ENCODE measurements at regions not wholly inside any gene's neighbourhood (a gene's known extent, or its start where the extent isn't known, plus 50 kb on each side); places are given as distances from the start of the nearest gene placed in this dataset.

DNA sequence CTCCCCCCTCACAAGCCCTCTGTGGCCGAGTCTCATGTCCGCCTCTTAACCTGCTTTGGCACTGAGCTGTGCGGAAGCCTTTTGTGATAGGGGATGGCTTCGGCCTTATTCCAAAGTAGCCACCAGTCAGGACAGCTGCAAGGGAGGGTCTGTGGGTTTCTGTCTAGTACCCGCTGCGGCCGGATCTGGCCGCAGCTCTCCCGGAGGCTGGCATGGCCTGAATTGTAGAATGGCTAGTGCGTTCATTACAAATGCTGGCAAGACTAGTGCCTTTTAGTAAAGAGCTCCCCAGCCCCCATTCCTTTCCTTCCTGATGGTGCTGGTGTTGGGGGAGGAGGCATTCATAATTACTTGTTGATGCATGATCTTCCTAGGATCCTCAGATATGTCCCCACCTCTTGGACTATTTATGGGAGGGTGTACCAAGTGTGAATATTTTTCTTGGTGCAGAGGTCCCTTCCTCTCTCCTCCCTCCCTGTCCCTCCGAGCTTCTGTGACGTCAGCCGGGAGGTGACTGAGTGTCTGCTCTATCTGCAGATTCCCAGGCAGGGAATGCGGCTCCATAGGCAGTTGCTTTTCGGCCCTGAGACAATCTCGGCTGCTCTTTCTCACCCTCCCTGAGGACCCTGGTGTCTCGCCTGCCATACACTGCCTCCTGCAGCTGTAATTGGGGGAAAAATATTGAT lies 108.7 kb upstream of the E2F8 start:
- in situ Hi-C loops (cut with MboI; ENCODE audit: low sequenced_read_pairs) = no loop called here

DNA sequence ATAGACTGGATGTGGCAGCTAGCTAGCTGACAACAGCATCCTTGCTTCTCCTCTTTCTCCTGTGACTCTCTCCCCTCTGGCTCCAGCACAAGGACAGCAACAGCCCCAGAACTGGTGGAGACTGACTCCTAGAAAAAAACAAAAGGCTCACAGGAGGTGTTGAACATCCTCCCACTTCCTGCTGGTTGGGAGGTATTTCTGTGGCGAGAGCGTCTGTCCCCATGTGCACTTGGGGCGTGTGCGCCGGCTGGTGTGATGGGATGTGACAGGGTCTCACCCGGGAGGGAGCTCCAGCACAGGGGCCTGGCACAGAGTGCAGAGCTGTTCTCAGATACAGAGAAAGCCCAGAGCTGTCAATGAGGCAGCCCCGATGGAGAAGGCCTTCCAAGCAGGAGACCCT lies 107.2 kb upstream of the E2F8 start:
- in situ Hi-C loops (cut with MboI; ENCODE audit: low sequenced_read_pairs) = no loop called here

DNA sequence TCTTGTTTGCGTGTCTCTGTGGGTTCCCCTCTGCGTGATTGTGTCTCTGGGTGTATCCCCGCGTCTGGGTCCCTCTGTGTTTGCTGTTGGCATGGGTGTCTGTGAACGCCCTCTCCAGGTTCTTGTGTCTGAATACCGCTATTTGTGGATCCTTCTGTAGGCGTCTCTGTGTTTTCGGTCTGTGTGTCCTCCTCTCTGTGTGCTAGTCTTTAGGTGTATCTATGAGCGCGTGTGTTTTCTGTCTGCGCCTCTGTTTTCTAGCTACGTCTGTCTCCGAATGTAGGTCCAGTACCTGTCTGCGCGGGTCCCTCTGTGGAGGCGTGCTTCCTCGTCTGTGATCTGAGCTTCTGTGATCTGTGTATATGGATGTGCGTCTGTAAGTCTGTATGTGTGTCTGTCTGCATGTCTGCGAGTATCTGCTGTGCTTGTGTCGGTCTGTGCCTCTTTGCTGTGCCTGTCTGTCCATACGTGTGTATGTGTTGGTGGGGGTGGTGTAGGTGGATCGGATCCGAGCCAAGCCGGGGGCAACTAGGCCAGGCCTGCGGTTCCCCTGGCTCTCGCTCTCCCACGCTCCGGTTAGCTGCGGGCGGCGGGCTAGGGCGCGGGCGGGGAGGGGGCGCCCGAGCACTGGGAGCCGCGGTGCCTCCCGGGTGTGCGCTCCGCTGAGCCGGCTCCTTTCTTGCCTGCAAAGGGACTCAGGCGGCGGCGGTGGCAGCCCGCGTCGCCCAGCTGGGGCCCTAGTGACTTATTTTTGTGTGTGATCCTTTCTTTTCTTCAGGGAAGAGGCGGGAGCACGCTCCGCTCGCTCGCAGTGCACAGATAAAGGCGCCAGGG lies 105.3 kb upstream of the E2F8 start:
- in situ Hi-C loops (cut with MboI; ENCODE audit: low sequenced_read_pairs) = no loop called here

DNA sequence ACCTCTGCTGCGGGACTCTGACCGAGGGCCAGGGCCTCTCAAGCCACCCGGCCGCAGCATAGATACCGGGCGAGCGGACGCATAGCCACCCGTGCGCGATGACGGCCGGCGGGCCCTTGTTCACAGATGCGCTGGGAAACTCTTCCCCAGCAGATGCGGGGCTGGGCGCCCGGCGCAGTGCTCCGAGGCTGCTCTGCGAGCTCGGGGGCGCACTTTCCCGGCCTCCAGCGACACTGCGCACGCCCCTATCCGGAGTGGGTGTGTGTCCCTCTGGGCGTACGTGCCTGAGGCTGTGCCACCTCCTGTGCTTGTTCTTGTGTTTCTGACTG lies 104.7 kb upstream of the E2F8 start:
- in situ Hi-C loops (cut with MboI; ENCODE audit: low sequenced_read_pairs) = no loop called here

DNA sequence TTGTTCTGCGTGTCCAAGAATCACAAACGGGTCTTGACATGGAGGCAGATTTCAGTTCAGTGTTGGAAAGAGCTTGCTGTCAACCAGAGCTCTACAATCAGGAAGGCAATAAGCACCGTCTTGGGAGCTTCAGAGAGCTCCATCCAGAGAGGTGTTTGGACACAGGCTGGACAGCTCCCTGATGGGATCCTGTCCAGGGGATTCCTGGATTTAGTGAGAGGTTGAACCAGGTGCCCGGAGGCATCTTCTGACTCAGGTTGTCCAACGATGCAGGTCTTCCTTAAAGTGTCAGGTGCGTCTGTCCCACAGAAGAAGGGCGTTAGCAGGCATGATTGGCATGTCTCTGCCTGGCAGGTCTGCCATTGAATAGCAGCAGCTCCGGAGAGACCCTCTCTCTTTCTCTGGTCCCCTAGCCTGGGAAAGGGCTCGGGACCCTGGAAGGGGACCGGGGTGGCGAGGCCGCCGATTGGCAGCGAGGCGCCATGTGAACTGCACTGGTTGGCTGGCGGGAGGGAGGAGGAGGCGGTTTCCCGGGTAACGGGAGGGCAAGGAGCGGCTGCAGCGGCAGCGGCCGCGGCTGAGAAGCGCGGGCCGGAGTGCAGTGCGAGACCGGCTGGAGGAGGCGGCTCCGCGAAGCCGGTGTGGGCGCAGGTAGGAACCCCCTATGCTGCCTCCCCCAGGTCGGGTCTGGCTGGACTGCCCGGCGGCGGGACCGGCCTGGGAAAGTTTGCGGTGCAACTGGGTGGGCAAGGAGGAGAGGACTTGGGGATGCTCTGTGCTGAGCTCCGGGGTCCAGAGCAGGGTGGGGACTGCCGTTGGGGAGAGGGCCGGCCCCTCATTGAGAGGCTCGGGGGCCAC lies 104.1 kb upstream of the E2F8 start:
- in situ Hi-C loops (cut with MboI; ENCODE audit: low sequenced_read_pairs) = no loop called here

DNA sequence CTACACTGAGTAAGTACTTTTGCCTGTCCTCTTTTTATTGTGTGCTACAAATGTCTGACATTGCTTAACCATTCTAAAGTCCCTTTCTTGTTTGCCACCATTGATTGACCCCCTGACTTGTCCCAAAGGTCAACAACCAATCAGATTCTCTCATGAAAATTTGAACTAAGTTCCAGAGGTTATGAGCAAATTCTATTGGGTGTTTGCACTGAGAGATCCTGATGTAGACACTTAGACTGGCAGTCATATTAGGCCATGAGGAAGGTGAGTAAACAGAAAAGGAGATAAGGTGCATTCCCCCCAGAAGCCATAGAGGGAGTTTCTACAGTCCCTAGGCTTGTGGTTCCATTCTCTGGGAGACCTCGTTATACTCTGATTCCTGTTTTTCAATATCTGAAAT lies 101.3 kb upstream of the E2F8 start:
- in situ Hi-C loops (cut with MboI; ENCODE audit: low sequenced_read_pairs) = no loop called here

DNA sequence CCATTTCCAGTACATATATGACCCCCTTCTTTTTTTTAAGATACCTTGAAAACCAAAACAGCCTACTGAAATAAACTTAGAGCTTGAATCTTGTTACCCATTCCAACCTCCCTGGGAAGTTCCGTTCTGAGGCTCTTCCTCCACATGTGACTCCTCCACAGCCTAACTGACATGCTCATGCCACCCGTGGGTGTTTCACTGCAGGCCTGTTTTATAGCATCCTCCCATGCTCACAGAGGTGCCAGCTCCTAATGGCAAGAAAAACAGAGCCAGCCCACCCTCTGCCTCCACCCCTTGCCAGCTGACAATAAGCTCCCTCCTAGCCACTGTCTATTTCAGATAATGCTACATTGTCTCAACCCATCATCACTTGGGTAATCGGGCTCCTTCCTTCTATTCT lies 97.6 kb upstream of the E2F8 start:
- in situ Hi-C loops (cut with MboI; ENCODE audit: low sequenced_read_pairs) = no loop called here

DNA sequence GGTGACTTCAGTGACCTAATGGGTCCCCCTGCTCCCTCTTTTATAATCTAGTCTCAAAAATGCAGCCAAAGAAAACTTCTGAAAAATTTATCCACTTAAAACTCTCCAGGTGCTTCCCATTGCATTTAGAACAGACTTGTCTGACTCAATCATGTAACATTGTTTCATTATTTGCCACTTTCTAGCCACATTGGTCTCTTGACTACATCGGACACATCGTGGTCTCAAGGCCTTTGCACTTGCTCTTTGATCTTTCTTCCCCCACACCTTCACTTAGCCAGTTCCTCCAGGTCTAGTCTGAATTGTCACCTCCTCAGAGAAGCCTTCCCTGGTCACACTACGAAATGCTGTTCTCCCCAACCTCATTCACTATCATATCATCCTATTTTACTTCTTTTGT lies 97.0 kb upstream of the E2F8 start:
- in situ Hi-C loops (cut with MboI; ENCODE audit: low sequenced_read_pairs) = no loop called here

DNA sequence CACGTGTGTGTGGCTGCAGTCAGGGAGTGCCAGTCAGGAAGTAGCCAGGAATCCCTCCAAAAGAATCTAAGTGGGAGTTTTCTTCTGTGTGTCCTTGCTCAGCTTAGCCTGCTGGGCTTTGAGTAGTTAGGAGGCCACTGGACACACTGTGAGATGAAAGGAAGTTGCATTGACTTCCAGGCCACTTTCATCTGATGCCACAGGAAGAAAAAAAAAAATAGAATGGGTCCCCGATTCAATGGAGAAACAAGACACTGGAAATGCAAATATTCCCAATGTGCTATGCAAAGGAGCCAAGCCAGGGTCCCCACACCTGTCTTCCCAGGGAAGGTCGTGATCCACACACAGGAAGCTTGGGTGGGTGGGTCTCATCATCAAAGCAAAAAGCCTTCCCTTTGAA lies 95.6 kb upstream of the E2F8 start:
- in situ Hi-C loops (cut with MboI; ENCODE audit: low sequenced_read_pairs) = no loop called here

DNA sequence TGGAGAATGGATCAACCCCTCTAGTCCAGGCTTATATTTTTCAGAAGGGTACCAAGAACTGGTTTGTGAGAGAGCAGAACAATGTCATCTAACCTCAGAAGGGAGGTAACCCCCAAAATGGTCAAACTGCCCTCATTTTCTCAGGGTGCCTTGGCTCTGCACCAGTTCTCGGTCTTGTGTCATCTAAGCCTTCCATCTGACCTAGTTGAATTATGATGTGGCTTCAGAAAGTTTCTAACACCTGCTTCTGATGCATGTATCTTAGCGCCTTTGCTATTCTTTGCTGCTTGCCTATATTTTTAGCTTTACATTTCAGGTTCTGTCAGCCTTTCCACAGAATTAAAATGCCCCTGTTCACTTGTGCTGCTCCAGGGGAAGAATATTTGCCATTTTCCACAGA lies 91.7 kb upstream of the E2F8 start:
- in situ Hi-C loops (cut with MboI; ENCODE audit: low sequenced_read_pairs) = no loop called here

DNA sequence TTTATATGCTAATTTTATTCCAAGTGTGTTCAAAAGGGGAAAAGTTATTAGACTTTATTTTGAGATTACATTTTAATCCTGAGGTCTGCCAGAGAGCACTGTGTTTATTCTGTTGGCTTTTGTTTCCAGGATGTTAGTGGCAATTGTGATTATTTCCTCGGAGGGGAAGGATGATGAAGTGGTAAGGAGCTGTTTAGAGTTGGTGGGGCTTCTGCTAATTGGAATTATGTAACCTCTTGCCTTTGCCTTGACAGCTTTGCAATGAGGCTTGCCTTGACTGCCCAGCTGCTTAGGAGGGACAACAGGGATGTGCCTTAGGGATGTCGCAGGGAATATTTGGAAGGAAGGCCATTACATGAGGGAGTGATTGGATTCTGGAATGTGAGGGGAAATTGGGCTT lies 89.7 kb upstream of the E2F8 start:
- in situ Hi-C loops (cut with MboI; ENCODE audit: low sequenced_read_pairs) = no loop called here

DNA sequence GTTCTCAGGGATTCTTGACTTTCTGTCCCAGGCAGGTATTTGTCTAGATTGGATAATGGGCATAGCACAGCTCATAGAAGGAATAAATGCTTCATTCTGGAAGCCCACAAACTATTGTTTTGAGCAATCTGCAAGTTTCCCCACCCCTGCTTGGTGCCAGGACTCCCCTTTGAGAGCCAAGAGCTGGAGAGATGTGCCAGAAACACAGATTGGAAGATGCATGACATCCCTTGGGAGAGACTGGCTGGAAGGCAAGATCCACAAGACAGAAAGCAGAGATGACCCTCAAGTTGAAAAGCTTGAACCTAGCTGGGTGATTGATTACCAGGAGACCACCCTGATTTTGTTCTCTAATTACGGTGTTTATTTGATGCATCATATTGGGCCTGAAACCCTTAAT lies 89.2 kb upstream of the E2F8 start:
- in situ Hi-C loops (cut with MboI; ENCODE audit: low sequenced_read_pairs) = no loop called here

DNA sequence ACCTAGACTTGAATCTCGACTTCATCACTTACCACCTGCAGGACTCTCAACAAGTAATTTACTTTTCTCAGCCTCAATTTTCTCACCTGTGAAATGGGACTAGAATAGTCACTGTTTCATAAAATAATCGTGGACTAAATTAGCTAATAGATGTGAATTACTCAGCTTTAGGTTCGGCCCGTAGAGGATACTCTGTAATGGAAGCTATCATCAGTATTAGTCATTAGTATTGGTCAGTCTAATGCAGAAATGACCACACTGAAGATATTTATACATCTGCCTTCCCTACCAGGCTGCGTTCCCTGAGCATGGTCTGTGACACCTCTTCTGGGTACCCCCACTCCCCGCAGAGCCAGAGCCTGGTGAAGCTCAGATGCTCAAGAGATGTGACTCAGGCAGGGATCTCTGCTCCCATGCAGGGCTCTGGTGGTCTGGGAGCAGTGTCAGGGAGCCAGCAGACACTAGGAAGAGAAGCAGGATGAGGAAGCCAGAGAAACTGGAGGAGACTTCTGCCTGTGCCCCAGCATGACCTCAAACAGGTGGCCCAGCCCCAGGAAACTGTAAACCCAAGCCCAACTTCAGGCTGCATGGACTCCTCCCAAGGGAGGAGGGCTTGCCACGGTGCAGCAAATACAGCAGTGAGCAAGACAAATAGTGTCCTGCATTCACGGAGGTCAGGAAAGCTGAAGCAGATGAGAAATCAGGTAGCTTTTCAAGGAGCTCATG lies 88.0 kb upstream of the E2F8 start:
- in situ Hi-C loops (cut with MboI; ENCODE audit: low sequenced_read_pairs) = no loop called here

DNA sequence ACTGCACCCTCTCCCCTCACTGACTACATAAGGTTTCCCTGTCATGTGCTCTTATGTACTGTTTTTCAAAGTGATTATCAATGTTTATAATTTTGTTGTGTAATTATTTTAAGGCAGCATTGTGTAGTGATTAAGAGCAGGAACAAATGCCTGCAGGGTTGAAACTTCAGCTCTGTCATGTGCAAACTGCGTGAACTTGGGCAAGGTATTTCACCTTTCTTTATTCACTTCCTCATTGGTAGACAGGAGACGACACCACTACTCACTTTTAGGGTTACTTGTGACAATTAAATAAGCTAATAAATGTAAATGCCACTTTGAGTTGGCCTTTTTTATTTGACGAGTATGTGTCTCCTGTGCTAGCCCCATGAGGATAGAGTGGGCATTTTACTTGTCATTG lies 86.5 kb upstream of the E2F8 start:
- in situ Hi-C loops (cut with MboI; ENCODE audit: low sequenced_read_pairs) = no loop called here

DNA sequence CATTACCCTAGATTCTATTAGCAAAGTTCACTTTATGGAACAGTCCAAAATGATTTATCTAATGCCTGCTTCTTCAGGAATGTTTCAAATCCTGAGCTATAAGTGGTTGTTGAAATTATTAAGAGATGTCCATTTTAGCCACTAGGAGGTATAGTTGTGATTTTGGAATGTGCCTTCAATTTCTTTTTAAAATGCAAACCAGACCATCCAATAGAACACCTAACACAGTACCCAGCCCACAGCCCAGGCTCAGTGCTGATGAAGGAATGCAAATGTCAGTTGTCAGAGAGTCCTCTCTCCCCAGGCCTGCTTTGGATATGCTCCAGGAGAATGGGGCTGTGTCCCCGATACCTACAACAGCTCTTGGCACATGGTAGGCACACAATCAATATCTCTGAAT lies 85.8 kb upstream of the E2F8 start:
- in situ Hi-C loops (cut with MboI; ENCODE audit: low sequenced_read_pairs) = no loop called here

DNA sequence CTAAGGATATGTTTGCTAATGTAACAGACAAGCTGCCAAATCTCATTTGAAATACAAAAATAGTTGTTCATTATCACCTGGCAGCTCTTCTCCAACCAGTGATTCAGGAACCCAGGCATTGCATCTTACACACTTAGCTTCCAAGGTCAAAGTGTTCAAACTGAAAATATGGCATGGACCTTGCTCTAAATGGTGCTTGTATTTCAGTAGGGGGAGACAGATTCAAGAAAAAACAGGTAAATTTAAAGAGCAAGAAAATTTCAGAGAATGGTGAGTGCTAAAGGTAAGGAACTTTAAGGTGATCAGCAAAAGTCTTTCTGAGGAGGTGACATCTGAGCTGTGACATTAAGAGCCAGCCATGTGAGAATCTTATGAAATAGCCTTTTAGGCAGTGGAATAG lies 82.8 kb upstream of the E2F8 start:
- in situ Hi-C loops (cut with MboI; ENCODE audit: low sequenced_read_pairs) = no loop called here

DNA sequence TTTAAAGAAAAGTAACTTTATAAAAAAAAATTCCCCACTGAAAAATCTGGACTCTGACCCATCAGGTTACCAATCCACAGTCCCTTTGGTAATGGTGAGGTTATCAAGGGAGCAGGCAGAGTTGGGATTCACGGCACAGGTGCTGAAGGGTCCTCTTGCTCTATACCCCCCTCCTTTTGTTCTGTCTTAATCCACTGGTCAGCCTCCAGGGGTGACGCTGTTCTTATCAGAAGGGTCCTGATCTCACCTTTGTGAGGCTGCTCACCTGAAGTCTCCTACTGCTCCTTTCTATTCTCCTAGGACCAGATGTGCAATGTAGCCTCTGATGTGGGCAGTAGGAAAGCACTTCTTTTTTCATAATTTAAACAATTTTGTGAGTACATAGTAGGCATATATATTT lies 80.6 kb upstream of the E2F8 start:
- in situ Hi-C loops (cut with MboI; ENCODE audit: low sequenced_read_pairs) = no loop called here

DNA sequence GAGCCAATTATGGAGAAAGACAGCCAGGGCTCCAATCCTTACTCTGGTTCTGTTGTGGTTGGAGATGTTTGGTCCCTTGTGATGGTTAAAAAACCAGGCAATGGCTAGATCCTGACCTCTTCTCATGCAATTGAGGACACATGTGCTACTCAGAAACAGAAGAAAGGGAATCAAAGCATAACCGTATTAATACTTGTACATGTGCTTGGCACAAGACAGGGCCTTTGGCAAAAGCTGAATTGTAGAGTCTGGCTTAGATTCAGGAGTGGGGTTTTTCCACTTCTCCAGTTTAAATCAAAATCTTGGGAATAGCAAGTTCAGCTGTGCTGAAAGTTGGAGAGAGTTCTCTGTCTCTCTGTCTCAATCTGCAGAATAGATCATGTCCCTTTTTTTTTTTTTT lies 80.1 kb upstream of the E2F8 start:
- in situ Hi-C loops (cut with MboI; ENCODE audit: low sequenced_read_pairs) = no loop called here

DNA sequence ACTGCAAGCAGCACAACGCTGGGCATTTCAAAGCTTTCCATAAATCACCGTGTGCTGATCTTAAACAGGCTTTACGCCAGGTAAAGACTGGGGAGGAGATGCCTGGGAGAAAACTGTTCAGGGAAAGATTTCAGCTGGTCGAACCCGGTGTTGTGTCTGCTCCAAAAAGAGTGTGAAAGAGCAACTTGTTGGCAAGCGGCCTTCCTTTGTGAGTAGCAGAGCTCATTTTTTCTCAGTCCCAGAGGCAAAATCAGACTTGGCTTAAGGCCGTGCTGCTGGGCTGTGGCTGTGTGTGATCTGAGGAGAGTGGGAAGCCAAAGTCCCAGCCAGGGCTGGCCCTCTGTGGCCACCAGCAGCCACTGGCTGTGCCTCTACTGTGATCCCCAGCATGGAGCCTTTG lies 75.7 kb upstream of the E2F8 start:
- in situ Hi-C loops (cut with MboI; ENCODE audit: low sequenced_read_pairs) = no loop called here

DNA sequence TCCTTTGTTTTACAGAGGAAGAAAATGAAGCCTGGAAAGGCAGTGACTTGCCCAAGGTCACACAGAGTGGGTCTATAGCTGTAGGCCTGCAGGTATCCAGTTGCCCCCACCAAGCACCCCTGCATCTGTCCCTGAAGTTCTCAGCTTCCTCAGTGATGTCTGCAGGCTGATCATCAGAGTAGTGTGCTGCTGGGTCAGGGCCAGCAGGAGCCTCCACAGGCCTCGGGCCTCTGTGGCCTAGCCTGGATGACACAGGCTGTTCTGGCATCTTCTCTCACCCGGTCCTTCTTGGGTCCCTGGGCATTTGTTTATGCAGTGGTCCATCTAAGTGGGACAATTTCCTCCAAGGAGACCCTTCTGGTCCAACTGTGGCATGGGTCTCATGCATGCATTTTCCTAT lies 74.8 kb upstream of the E2F8 start:
- in situ Hi-C loops (cut with MboI; ENCODE audit: low sequenced_read_pairs) = no loop called here

DNA sequence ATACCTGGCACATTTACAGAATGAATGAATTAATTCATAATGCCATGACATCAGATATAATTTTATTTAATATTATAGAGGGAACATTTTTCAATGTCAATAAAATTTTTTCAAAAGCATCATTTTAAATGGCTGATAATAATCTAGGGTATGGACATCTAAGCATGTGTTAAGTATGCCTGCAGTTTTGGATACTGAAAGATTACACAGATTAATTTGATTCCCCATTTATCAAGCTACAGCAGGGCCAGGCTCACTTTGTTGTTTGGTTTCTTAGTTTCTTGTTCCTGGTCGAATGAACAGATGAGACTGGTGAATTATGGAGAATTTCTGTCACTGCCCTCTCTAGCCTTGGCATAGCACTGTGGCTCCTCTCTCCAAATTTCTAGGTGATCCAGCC lies 72.4 kb upstream of the E2F8 start:
- in situ Hi-C loops (cut with MboI; ENCODE audit: low sequenced_read_pairs) = no loop called here

All from HL-60/S4 treated with retinoic acid at 250 ng/mL for 4 days and 3 days (cell line).